Tibial nerve (tissue), 4 donors: ENCODE measurements at regions not wholly inside any gene's neighbourhood (a gene's known extent, or its start where the extent isn't known, plus 50 kb on each side); places are given as distances from the start of the nearest gene placed in this dataset.

ENCODE experiments used
- EP300 ChIP-seq, 2 donors: sonication (generic); formaldehyde crosslinking; IDR thresholded peaks; one replicate each; pipeline ENCODE4 v1.6.1; 2017; ENCODE audit warnings: antibody characterized with exemption in 2 of 2, mild to moderate bottlenecking in 1 of 2
- POLR2A ChIP-seq, 2 donors: fragments of 450-650 bp; IDR thresholded peaks; one replicate each; pipeline ENCODE4 v1.6.1; 2017; ENCODE audit warnings: antibody characterized with exemption in 2 of 2, mild to moderate bottlenecking in 2 of 2, moderate library complexity in 2 of 2
- TF ChIP-seq, protein P1 (sequence below), 5 experiments: fragments of 200-600 bp in 3 of 5; fragments of 450-650 bp in 2 of 5; sonication (generic) in 3 of 5; IDR thresholded peaks; one replicate each; pipeline ENCODE4 v1.5.1; 2016 to 2019; ENCODE audit warnings: antibody characterized with exemption in 5 of 5, mild to moderate bottlenecking in 3 of 5, moderate library complexity in 2 of 5

DNA sequence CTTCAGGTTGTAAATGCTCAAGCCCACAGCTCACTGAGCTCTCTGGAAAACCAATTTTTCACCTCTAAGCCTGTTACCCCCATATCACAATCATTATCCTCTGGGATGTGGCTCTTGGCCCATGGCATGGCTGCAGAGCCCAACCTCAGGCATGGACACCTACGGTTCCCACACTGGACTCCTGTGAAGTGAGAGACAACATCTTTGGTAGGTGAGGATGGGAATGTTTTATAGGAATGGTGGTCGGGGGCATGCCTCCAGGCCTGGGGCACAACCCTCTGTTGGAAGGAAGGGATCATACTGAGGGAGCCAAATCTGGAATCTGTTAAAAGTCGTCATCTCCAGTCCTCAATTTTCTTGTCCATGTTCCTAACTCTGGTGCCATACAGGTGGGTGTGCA lies 179.1 kb downstream of the FOXD2 start:
- TF ChIP-seq, protein P1, sequence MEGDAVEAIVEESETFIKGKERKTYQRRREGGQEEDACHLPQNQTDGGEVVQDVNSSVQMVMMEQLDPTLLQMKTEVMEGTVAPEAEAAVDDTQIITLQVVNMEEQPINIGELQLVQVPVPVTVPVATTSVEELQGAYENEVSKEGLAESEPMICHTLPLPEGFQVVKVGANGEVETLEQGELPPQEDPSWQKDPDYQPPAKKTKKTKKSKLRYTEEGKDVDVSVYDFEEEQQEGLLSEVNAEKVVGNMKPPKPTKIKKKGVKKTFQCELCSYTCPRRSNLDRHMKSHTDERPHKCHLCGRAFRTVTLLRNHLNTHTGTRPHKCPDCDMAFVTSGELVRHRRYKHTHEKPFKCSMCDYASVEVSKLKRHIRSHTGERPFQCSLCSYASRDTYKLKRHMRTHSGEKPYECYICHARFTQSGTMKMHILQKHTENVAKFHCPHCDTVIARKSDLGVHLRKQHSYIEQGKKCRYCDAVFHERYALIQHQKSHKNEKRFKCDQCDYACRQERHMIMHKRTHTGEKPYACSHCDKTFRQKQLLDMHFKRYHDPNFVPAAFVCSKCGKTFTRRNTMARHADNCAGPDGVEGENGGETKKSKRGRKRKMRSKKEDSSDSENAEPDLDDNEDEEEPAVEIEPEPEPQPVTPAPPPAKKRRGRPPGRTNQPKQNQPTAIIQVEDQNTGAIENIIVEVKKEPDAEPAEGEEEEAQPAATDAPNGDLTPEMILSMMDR (IDR thresholded peaks at IDR 0.05) = no peak
- TF ChIP-seq POLR2A (IDR thresholded peaks at IDR 0.05) (no peak), EP300 (IDR thresholded peaks at IDR 0.05) (no peak)
